Brain microvascular endothelial cell (primary cell): ENCODE measurements at regions not wholly inside any gene's neighbourhood (a gene's known extent, or its start where the extent isn't known, plus 50 kb on each side); places are given as distances from the start of the nearest gene placed in this dataset.
"Not testable (repeated sequence)": the region's sequence is repeated elsewhere in the genome, so short reads cannot be mapped to it uniquely, and the experiment has no call there.

Source experiments
- DNase-seq: peaks from one replicate; pipeline ENCODE4 v3.0.0-alpha.2; 2020
- H3K27ac ChIP-seq: fragments of 250-450 bp; sonication (Bioruptor Pico); 2 replicates; pipeline ENCODE4 v1.5.1; 2020; ENCODE audit warnings: mild to moderate bottlenecking, moderate library complexity
- H3K27me3 ChIP-seq: fragments of 250-450 bp; sonication (Bioruptor Pico); replicated peaks from 2 replicates; pipeline ENCODE4 v1.5.1; 2020; ENCODE audit warnings: mild to moderate bottlenecking
- H3K36me3 ChIP-seq: fragments of 250-450 bp; sonication (Bioruptor Pico); replicated peaks from 2 replicates; pipeline ENCODE4 v1.5.1; 2020; ENCODE audit warnings: mild to moderate bottlenecking
- H3K4me3 ChIP-seq: 2 replicates; pipeline ENCODE4 v1.5.1; 2011; ENCODE audit warnings: low read depth, mild to moderate bottlenecking, control low read depth, low read length, moderate library complexity
- CTCF ChIP-seq: IDR thresholded peaks from 2 replicates; pipeline ENCODE4 v1.5.1; 2011; ENCODE audit warnings: low read depth, mild to moderate bottlenecking, moderate library complexity, low read length, control low read depth, inconsistent platforms; ENCODE audit errors: missing control alignments
- in situ Hi-C: cut with HindIII; loops from 2 replicates; pipeline ENCODE4 v1.10.0; 2017; ENCODE audit warnings: low sequenced_read_pairs, low pct_ligation_motif_present

DNA sequence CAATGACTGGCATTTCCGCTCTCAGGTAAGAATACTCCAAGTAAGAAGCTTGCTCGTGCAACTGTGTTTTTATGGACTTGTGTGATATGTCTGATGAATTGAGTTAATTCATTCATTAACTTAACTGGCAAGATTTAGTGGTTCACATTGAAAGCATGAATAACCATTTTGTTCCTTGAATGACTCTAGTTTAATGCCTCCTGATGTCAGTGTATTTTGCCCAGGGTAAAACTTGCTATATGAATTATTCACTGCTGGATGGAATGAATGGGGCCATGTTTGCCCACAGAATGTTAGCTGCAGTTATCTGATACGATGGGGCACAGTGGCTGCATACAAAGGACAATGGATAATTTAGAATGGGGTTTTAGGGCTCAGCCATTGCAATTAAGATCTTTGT lies 124.1 kb downstream of the ZNF365 start:
- Histone ChIP-seq H3K36me3 (no peaks in the 10 kb centered on the region), H3K27ac (no peak overlapping the region), H3K4me3 (no peak overlapping the region), H3K27me3 (peaks cover 2% of the 10 kb centered on the region)
- TF ChIP-seq CTCF: no peak
- in situ Hi-C loops: no loop called here
- DNase-seq: no peak

- H3K27me3 ChIP-seq, H3K27ac ChIP-seq, in situ Hi-C loops, DNase-seq, H3K4me3 ChIP-seq, H3K36me3 ChIP-seq: not testable (repeated sequence)
Observed at GRCh38 chr10:62500116-62500515, 125.9 kb downstream of the ZNF365 start.

GRCh38 chr10:62501547-62501946 lies 127.4 kb downstream of the ZNF365 start:
- TF ChIP-seq CTCF: no peak

GRCh38 chr10:62502995-62503613 lies 128.9 kb downstream of the ZNF365 start:
- no peak overlapping the region for H3K4me3 ChIP-seq
- DNase-seq: no peak
- H3K27ac ChIP-seq: no peak overlapping the region
- H3K36me3 ChIP-seq: no peaks in the 10 kb centered on the region
- TF ChIP-seq CTCF: no peak
- in situ Hi-C loops: no loop called here
- H3K27me3 ChIP-seq: peaks cover 2% of the 10 kb centered on the region

More at GRCh38 chr10:62501547-62501946, 127.4 kb downstream of the ZNF365 start:
- Histone ChIP-seq H3K27ac (no peak overlapping the region), H3K36me3 (no peaks in the 10 kb centered on the region), H3K27me3 (peaks cover 2% of the 10 kb centered on the region), H3K4me3 (no peak overlapping the region)
- in situ Hi-C loops: no loop called here
- DNase-seq: no peak

GRCh38 chr10:62503872-62504271 lies 129.7 kb downstream of the ZNF365 start:
- no peak overlapping the region for H3K27ac ChIP-seq
- DNase-seq: no peak
- no peaks in the 10 kb centered on the region for H3K36me3 ChIP-seq
- H3K4me3 ChIP-seq: no peak overlapping the region
- peaks cover 2% of the 10 kb centered on the region for H3K27me3 ChIP-seq
- in situ Hi-C loops: no loop called here
- TF ChIP-seq CTCF: no peak

DNA sequence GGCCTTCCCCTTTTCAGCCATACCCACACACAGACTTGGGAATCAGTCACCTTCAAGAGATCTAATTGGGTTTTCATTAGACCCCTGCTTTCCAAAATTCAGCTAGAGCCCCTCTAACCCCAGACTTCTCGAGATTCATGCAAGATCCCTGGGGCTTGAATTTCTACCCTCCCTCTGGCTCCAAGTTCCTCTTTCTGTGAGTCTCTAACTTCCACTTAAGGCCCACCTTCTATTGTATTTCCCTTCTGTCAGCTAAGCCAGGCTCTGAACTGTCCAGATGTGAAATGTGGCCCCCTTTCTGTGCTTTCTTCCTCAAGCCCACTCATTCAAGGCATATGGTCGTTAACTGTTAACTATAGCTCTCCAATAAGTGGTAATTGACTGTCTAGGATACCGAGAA lies 132.2 kb downstream of the ZNF365 start:
- Histone ChIP-seq H3K27me3 (no peaks in the 10 kb centered on the region), H3K36me3 (no peaks in the 10 kb centered on the region), H3K27ac (no peak overlapping the region), H3K4me3 (no peak overlapping the region)
- in situ Hi-C loops: no loop called here
- DNase-seq: no peak
- TF ChIP-seq CTCF: no peak
